ENCODE measurements at regions not wholly inside any gene's neighbourhood (a gene's known extent, or its start where the extent isn't known, plus 50 kb on each side); places are given as distances from the start of the nearest gene placed in this dataset.

DNA sequence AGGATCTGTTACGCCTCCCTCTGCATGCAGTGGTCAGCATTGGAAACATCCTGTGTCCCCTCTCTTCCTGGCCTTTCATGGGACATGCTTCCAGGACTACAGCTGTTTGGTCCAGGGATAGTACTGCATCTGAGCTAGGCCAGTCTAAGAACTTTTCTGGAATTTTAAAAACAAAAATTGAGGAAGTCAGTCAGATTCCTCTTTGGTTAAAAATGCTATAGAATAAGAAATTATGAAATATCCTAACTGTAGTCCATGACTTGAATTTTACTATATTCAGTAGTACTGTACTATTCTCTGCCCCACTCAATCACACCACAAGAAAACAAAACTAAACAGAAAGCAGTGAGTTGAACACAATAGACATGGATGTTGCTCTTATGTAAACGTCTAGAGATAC is 201.0 kb upstream of the CADM1 start (continued):
- TF ChIP-seq CTCF (conservative IDR thresholded peaks at IDR 0.05; ENCODE audit: low read depth in 2 of 2) (no peak), EZH2phosphoT487 (IDR thresholded peaks at IDR 0.05; ENCODE audit: unreplicated experiment) (no peak), ZNF114 (CRISPR knock-in tag; IDR thresholded peaks at IDR 0.05) (no peak), ZNF331 (CRISPR knock-in tag; IDR thresholded peaks at IDR 0.05; ENCODE audit: low read depth) (no peak), CREB1 (CRISPR knock-in tag; IDR thresholded peaks at IDR 0.05; ENCODE audit: low read depth) (no peak), STAT1 (IDR thresholded peaks at IDR 0.05; ENCODE audit: unreplicated experiment) (no peak), REST (IDR thresholded peaks at IDR 0.05; ENCODE audit: unreplicated experiment) (no peak), NANOG (IDR thresholded peaks at IDR 0.05; ENCODE audit: borderline replicate concordance) (no peak), ETS1 (IDR thresholded peaks at IDR 0.05) (no peak), EZH2 (IDR thresholded peaks at IDR 0.05; ENCODE audit: low read depth, unreplicated experiment) (no peak)

DNA sequence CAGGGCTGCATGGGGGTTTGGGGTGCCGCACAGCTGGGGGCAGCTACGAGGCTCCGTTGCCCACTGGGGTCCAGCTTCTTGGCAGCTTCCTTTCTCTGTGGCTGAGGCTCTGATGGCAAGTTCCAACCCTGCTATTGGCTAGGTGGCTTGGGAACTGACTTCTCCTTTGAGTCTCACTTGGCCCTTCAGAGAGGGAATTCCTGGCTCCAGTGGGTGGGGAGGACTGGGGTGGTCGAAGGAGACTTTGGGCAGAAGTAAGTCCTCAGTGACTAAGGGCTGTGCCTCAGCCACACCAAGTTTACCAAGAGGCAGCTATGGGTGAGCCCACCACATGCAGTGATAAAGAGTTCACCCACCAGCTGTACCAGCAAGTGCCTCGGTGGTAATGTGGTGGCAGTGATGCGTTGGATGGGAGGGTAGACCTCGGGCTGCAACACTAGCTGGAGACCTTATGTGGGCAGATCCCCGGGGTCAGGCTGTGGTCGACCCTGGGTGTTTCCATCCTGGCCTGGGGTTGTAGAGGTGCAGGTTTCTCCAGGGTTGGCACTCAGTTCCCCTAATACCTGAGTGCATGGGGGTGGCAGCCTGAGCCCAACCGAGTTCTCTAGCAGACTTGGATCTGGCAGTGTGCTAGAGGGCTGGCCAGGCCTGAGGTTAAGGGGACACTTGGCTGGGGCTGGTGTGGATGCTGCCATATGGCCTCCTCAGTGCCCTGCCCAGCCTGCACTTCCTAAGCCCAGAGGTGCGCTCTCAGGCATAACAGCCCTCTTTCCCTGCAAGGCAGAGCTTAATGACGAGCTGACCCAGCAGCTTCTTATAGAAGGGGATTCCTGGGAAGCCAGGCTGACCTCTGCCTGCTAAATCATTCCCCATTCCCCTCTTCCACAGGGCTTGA is 197.0 kb upstream of the CADM1 start:
- Histone ChIP-seq H3K4me2 (no peak overlapping the region), H4K20me1 (replicated peaks; ENCODE audit: insufficient read depth) (no peaks in the 10 kb centered on the region), H3K4me3 (no peak overlapping the region), H2AFZ (no peak overlapping the region), H3K27ac (ENCODE audit: low read depth) (no peak overlapping the region), H3F3A (replicated peaks; ENCODE audit: low read depth) (no peaks in the 10 kb centered on the region), H3K27me3 (ENCODE audit: insufficient read depth) (no peaks in the 10 kb centered on the region), H3K36me3 (ENCODE audit: insufficient read depth) (no peaks in the 10 kb centered on the region), H3K79me2 (replicated peaks; ENCODE audit: insufficient read depth) (no peaks in the 10 kb centered on the region), H3K9me2 (ENCODE audit: insufficient read depth) (no peaks in the 10 kb centered on the region), H3K4me1 (ENCODE audit: insufficient read depth) (no peaks in the 10 kb centered on the region)
- Mint-ChIP-seq H3K4me1 (peaks cover 8% of the 10 kb centered on the region; the same call in 2 of the 3 replicates), H3K27me3 (ENCODE audit: insufficient read depth, low read depth, poor library complexity) (peaks cover 6% of the 10 kb centered on the region), H3K4me3 (no peak overlapping the region), H3K27ac (no peak overlapping the region), H3K9me3 (peaks cover 12% of the 10 kb centered on the region), H3K36me3 (ENCODE audit: low read depth) (peaks cover 8% of the 10 kb centered on the region; the same call in 1 of the 3 replicates)
- ATAC-seq: no peak
- DNase-seq (ENCODE audit: low spot score): no peak
- TF ChIP-seq ZNF114 (CRISPR knock-in tag; IDR thresholded peaks at IDR 0.05): no peak
- TF ChIP-seq ZNF462 (CRISPR knock-in tag; IDR thresholded peaks at IDR 0.05): no peak
